ENCODE measurements at regions not wholly inside any gene's neighbourhood (a gene's known extent, or its start where the extent isn't known, plus 50 kb on each side); places are given as distances from the start of the nearest gene placed in this dataset.

DNA sequence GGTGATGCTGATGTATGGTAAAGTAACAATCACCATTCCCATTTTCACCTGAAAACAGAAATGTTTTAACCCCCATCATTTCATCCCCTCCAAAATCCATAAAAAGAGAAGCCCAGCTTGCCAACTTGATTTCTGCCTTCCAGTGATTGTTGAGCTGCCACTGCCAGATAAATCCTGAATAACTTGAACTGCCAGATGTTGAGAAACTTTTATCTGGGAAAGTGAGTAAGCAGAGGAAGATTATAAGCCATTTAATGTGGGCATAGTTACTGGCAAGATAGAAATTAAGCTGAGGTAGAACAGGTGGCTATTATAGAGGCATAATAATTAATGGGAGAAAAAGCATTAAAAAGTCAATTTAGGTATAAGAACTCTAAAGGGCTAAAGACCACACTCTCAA, 534.1 kb downstream of the ANKRD7 start:
- TF ChIP-seq CTCF (IDR thresholded peaks at IDR 0.05) (no peak), POLR2AphosphoS5 (IDR thresholded peaks at IDR 0.05) (no peak), POLR2A (IDR thresholded peaks at IDR 0.05) (no peak)

Measured in breast epithelium (tissue), 3 donors.